ENCODE measurements at regions not wholly inside any gene's neighbourhood (a gene's known extent, or its start where the extent isn't known, plus 50 kb on each side); places are given as distances from the start of the nearest gene placed in this dataset.
"Not testable (repeated sequence)": the region's sequence is repeated elsewhere in the genome, so short reads cannot be mapped to it uniquely, and the experiment has no call there.

DNA sequence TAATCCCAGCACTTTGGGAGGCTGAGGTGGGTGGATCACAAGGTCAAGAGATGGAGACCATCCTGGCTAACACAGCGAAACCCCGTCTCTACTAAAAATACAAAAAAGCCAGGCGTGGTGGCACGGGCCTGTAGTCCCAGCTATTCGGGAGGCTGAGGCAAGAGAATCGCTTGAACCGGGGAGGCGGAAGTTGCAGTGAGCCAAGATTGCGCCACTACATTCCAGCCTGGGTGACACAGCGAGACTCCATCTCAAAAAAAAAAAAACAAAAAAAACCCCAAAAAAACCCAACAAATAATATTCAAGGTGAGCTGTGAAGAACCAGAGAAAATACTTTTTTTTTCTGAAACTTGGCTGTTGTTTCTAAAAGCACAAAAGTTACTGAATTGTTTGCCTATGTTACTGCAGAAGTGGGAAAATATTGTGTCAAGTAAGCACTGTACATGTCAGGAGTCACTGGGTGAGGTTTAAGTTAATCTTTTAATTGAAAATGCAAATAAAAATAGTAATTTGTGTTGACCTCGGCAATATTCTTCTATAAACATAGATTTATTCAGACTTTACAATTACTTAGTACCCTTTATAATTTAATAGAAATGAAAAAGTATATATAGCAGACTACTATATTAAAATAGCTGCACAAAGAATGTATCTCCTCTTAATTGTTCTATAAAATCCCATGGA lies 55.4 kb upstream of the USP3 start:
- not testable (repeated sequence) for H3K9me3 Mint-ChIP-seq; ATAC-seq (replicated peaks); H3K36me3 Mint-ChIP-seq (ENCODE audit: insufficient read depth); DNase-seq; H3K27me3 Mint-ChIP-seq; H3K4me1 Mint-ChIP-seq (ENCODE audit: low read depth in 2 of 2); H3K4me3 Mint-ChIP-seq; H3K27ac Mint-ChIP-seq

DNA sequence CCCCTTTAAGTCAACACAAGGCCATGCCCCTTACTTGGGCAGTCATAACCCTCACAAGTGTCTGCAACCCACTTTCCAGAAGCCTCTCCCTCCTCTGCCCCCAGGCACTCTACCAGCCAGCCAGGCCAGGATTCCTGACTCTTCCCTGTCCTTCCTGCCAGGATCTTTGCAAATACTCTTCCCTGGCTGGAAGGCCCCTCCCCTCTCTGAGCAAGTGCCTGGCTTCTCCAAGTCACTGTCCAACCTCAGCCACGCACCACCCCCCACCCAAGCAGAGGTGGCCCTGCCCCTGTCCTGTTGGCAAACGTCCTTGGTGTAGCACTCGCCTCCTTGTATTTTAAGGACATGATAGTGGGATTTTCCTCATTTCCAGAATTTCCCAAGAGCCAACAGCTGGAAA lies 54.7 kb upstream of the USP3 start:
- no peak for ATAC-seq (replicated peaks)
- H3K36me3 Mint-ChIP-seq (ENCODE audit: insufficient read depth), result peaks cover 5% of the 10 kb centered on the region
- H3K4me3 Mint-ChIP-seq, result no peak overlapping the region
- no peaks in the 10 kb centered on the region for H3K27me3 Mint-ChIP-seq
- H3K9me3 Mint-ChIP-seq, result no peaks in the 10 kb centered on the region
- DNase-seq, result no peak
- H3K4me1 Mint-ChIP-seq (ENCODE audit: low read depth in 2 of 2), result peaks cover 6 to 7% of the 10 kb centered on the region in 2 donors
- H3K27ac Mint-ChIP-seq, result no peak overlapping the region

GRCh38 chr15:63450884-63451225 lies 53.5 kb upstream of the USP3 start:
- DNase-seq (no peak), ATAC-seq (replicated peaks) (no peak)
- no peaks in the 10 kb centered on the region for H3K9me3 Mint-ChIP-seq
- H3K27ac Mint-ChIP-seq, result no peak overlapping the region
- peaks cover 5% of the 10 kb centered on the region for H3K36me3 Mint-ChIP-seq (ENCODE audit: insufficient read depth)
- H3K4me1 Mint-ChIP-seq (ENCODE audit: low read depth in 2 of 2), result peaks cover 6 to 7% of the 10 kb centered on the region in 2 donors
- no peak overlapping the region for H3K4me3 Mint-ChIP-seq
- H3K27me3 Mint-ChIP-seq, result no peaks in the 10 kb centered on the region

DNA sequence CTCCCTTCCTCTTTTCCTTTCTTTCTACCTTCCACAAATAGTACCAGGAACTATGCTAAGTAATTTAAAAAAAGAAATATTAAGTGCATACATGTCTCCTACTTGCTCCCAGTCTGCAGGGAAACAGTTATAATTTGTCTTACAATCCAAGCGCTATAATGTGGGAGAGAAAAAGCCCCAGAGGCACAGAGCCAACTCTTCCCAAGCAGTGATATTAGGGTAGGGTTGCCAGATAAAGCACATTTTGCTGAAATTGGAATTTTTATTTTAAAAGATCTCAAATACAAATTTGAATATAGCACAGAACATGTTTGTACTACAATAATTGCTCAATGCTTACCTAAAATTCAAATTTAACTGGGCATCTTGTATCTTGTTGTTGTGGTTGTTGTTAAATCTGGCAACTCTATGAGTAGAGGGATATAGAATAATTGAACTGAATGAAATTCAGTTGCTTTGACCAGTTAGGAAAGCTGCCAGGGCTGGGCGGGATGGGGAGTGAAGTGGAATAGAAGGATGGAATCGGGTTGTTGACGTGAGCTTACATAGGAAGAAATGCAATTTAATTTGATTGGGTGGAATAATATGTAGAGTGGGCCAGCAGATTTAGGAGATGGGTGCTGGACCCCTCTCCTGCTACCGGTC lies 52.6 kb upstream of the USP3 start:
- DNase-seq (no peak), ATAC-seq (replicated peaks) (no peak)
- no peak overlapping the region for H3K4me3 Mint-ChIP-seq
- no peaks in the 10 kb centered on the region for H3K9me3 Mint-ChIP-seq
- H3K36me3 Mint-ChIP-seq (ENCODE audit: insufficient read depth), result peaks cover 5% of the 10 kb centered on the region
- H3K27me3 Mint-ChIP-seq, result no peaks in the 10 kb centered on the region
- no peak overlapping the region for H3K27ac Mint-ChIP-seq
- no peaks in the 10 kb centered on the region for H3K4me1 Mint-ChIP-seq (ENCODE audit: low read depth in 2 of 2)

- Mint-ChIP-seq H3K9me3 (no peaks in the 10 kb centered on the region), H3K27me3 (no peaks in the 10 kb centered on the region), H3K4me3 (no peak overlapping the region), H3K36me3 (ENCODE audit: insufficient read depth) (peaks cover 5% of the 10 kb centered on the region), H3K27ac (no peak overlapping the region), H3K4me1 (ENCODE audit: low read depth in 2 of 2) (no peaks in the 10 kb centered on the region)
- DNase-seq (no peak), ATAC-seq (replicated peaks) (no peak)
These were observed 51.7 kb upstream of the USP3 start for GRCh38 chr15:63452552-63453136.

- Mint-ChIP-seq H3K27ac (no peak overlapping the region), H3K36me3 (ENCODE audit: insufficient read depth) (peaks cover 5% of the 10 kb centered on the region), H3K27me3 (no peaks in the 10 kb centered on the region), H3K9me3 (no peaks in the 10 kb centered on the region), H3K4me1 (ENCODE audit: low read depth in 2 of 2) (no peaks in the 10 kb centered on the region), H3K4me3 (no peak overlapping the region)
- ATAC-seq (replicated peaks) (no peak), DNase-seq (no peak)
These were observed 51.0 kb upstream of the USP3 start for GRCh38 chr15:63453186-63453905.

DNA sequence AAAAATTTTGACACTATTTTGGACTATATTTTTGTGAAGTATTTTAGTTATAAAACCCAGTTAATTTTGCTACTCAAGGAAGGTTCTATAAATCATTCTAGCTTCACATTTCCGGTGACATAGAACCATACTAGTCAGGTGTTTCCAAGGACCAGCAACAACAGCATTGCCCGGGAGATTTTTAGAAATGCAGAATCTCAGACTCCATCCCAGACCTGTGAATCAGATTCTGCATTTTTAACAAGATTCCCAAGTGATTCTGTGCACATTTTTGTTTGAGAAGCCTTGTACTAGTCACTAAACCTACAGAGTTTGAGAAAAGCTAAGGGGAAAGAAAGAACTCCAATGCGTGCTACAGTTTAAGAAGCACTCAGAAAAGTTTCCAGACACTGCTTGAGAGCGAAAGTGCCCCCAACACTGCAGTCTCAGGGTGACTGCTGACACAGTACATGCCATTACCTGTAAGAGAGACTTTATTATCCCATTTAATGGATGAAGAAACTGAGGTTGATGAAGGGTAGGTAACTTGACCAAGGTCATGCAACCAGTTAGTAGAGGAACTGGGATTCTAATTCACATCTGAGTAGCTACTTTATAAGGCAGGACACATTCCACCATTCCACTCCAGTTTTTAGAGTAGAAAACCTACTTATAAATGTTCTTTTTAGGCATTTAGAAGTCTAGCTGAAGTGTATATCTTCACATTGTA lies 49.7 kb upstream of the USP3 start:
- no peaks in the 10 kb centered on the region for H3K9me3 Mint-ChIP-seq
- H3K27me3 Mint-ChIP-seq, result no peaks in the 10 kb centered on the region
- DNase-seq (no peak), ATAC-seq (replicated peaks) (no peak)
- peaks cover 5% of the 10 kb centered on the region for H3K36me3 Mint-ChIP-seq (ENCODE audit: insufficient read depth)
- H3K27ac Mint-ChIP-seq, result peak overlapping the region in 1 of 2 donors; percentile 59
- no peak overlapping the region for H3K4me3 Mint-ChIP-seq
- H3K4me1 Mint-ChIP-seq (ENCODE audit: low read depth in 2 of 2), result no peaks in the 10 kb centered on the region

All from effector memory CD8-positive, alpha-beta T cell (primary cell).